ENCODE measurements at regions not wholly inside any gene's neighbourhood (a gene's known extent, or its start where the extent isn't known, plus 50 kb on each side); places are given as distances from the start of the nearest gene placed in this dataset.

DNA sequence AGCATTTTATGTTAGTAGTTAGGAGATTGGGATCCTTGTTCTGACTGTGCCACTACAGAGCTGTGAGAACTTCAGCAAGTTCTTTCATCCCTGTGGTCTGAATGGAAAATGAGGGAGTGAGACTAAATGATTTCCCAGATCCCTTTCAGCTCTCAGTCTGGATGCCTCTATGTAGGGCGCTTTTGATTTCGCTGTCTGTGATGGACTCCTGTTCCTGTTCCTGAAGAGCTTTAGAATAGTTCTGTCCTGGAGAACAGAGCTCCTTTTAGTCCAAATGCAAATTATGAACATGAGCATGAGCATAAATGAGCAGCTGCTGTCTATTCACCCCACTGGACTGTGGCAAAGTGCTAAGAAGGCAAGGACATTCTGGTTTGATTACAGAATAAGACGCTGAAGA is 61.4 kb upstream of the NT5E start:
- TF ChIP-seq POLR2A (IDR thresholded peaks at IDR 0.05; ENCODE audit: low read depth, low read length) (no peak), TAF1 (IDR thresholded peaks at IDR 0.05; ENCODE audit: borderline replicate concordance, low read depth, low read length) (no peak)

Measured in GM12892 (cell line).